Activated gamma-delta T cell treated with Interleukin-2 at 50 U/mL for 16 hours (primary cell): ENCODE measurements at regions not wholly inside any gene's neighbourhood (a gene's known extent, or its start where the extent isn't known, plus 50 kb on each side); places are given as distances from the start of the nearest gene placed in this dataset.
"Not testable (repeated sequence)": the region's sequence is repeated elsewhere in the genome, so short reads cannot be mapped to it uniquely, and the experiment has no call there.

Experiments used
- DNase-seq: peaks from one replicate; pipeline ENCODE4 v3.0.0-alpha.2; 2020

DNA sequence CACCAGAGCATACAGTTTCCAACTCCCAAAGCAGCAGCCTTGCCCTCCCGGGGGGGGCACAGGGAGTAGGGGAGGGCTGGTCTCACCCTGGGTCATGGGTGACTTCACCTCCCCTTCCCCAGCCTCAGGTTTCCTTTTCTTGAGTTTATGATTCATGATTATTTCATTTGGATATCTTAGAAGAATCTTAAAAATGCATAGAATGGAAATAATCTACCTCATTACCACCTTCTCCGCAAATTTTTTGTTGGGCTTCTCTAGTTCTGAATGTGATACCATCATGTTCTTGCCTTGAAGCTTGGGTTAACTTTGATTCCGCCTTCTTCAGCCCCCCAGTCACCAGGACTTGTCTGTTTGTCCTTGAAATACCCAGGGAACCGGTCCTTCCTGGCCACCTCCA, 148.8 kb upstream of the ROPN1 start:
- DNase-seq = no peak

DNA sequence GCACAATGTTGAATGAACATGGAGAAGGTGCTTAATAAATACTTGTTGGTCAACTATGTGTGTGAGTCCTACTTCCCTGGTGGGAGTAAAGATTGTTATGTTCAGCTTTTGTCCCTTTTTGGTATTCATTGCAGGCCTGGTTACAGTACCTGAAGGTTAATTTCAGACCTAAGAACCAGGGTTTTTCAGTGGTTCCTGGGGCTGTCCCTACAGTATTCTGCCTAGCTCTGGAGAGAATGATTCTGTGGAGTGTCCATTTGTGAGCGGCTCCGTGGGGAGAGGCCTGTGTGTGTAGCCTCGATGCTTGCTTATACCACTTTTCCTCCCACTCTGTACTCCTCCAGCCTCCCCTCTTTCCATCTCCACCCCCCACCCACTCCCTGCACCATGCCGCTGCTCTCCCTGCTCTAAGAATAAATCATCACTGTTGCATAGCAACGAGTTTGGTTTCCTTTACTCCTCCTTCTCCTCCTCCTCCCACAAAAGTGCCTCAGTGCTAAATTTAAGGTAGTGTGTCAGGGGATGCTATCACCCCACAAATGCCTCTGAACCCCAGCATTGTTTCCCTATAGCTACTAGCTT, 150.6 kb upstream of the ROPN1 start:
- DNase-seq = no peak

DNA sequence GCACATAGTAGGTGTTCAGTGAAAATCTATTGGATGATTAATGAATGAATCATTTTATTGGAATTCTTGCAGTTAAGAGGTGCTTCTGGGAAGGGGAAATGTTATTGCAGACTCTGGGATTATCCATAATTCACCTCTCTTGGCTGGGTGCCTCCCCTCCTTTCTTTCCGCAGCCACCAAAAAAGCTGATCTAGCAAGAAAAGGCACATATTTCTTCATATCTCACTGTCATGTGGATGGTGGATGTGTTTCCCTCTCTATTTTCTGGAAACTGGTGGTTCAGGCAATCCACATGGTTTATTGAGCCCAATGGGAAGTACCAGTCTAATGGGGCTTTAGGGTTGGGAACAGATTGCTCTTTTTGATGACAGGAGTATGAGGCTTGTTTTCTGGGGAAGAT, 151.1 kb upstream of the ROPN1 start:
- no peak for DNase-seq

DNA sequence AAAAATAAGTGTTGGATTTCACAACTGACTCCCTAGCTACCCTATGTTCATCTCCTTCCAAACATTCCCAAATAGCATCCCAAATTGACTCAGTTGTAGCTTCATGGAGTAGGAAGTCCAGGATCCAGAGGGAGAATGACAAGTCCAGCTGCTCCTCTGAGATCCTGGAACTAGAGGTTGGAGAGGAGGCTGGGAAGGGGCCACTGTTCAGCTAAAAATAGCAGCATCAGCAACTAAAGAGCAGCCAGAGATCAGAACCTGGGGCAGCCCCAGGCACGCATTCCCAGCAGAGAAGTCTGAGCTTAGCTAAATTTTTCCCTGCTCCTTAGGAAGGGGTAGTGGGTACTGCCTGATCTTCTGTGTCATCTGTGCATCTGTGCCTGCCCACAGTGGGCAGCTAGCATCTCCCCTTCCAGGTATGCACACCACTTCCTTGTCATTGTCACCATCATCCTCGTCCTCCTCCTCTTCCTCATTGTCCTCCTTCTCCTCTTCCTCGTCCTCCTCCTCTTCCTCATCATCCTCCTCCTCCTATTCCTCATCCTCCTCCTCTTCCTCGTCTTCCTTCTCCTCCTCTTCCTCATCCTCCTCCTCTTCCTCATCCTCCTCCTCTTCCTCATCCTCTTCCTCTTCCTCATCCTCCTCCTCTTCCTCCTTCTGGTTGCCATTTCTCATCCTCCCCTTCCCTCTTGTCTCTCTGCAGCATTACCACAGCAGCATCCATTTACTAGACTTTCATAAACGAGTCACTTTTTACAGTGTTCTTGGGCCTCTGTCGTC, 152.3 kb upstream of the ROPN1 start:
- no peak for DNase-seq

DNA sequence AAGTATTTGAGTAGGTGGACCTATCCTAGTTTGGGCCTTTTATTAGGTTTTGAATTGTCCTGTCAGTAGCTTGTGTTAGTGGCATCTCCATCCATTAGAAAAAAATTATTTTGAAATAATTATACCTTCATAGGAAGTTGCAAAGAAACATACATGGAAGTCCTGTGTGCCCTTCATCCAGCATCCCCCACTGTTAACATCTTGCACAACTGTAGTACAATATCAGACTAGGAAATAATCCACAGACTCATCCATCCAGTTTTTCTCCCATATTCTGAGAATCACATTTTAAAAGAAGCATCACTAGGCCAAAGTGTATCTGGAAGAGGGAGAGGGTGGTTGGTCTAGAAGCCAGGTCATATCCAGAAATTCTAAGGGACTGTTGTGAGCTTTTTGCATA, 155.5 kb upstream of the ROPN1 start:
- no peak for DNase-seq

DNA sequence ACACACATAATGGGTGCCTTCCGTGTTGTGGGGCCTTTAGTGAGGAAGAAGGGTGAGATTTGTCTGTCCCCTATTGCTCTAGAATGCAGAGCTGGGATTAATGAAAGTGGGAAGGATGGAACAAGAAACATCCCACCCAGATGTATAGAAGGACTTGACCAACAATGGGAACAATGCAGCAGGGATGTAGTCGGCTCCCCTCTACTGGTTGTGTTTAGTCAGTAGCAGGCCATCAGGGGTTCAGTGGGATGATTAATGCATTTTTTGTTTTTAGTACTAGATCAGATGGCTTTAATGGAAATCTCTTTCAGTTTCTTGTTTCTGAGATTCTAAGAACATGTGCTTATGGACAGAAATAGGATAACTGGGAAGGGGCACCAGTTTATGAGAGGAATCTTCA, 156.0 kb upstream of the ROPN1 start:
- DNase-seq = no peak

DNA sequence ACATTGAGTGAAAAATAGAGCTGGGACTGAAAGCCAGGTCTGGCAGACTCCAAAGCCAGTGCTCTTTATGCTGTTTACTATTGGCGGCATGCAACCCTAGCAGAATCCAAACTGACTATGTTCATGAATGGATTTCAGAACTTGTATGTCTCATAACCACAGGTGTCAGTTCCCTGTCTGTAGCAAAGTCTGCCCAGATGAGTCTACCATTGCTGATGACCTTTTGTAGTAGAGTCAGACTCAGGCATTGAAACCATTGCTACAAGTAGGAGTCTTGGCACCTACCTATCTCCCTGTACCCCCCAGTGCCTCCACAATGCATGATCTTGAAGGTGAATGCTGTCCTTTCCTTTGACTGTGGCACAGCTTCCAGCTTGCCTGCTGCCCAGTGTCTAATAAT, 157.2 kb upstream of the ROPN1 start:
- no peak for DNase-seq

DNA sequence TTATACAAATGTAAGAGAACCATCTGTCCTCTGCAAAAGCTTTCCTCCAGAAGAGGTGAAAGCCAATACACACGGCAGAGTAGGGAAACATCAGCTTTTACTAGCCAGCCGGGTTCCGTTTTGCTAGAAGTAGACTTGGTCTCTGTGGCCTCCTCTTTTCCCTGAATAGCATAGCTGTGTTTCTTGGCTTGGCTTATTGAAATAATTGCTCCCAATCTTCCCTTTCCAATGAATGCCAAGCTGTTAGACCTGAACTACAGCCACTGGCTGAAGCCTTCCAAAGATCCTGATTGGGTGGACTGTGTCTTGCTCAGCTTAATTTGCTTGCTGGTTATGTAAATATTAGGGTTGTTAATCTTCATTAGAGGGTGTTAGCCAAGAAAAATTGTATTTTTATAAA, 157.8 kb upstream of the ROPN1 start:
- DNase-seq = no peak

DNA sequence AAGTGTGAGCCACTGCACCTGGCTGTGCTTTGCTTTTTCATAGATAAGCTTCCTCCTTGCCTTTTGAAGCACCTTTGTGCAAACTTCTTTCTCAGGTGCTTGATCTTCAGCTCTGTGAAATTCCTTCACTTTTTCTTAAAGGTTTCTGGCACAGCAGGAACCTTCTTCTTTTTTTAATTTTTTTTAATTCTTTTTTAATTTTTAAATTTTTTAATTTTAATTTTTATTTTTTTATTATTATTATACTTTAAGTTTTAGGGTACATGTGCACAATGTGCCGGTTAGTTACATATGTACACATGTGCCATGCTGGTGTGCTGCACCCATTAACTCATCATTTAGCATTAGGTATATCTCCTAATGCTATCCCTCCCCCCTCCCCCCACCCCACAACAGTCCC, 161.0 kb upstream of the ROPN1 start:
- not testable (repeated sequence) for DNase-seq

DNA sequence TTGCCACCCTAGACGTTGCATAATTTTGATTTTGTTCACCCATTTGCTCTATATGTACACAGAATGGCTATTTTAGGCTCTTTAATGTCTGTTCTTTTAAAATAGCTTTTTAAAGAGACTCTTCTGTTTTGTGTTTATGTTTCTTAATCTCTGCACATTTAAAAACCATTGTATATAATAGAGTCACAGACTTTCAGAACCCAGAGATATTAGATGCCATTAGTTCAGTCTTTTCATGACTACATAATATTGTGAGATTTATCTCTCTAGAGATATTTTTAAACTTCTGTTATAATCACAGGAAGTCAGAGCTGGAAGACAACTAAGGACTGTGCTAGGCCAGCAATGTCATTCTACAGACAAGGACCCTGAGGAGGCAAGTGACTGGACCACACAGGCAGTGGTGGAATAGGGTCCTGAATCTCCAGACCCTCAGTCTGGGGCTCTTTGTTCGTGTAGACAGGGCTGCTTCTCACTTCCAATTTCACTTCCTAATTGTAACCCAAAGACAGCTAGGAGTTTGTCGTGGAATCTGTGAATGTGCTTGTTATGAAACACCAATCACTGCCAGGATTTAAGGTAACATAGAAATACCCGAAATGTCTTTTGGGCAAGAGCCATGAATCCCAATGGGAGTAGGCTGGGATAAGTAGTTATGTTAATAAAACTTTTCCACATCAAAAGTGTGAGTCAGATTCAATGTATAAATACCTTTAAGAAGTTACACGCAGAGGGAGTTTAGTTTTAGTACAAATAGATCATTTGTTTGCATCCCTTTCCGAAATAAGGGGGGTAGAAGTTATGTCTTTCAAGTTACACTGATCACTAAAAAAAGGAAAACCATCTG, 165.2 kb upstream of the ROPN1 start:
- DNase-seq = no peak

DNA sequence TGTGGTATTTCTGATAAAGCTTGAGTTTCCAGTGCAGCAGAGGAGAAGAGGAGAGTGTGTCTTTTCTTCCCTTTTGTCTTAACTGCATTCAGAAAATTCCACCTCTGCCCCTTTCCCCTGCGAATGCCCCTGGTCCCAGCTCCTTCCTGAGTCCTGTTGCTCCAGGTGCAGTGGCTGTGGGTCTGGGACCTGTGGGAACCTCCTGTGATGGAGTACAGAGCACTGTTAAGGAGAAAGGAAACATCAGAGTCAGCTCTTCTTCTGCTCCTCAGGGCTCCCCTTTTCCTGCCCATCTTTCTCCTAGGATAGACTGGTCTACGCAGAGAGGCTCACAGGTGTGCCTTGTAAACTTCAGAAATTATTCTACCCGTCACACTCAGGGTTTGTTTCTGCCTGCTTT, 165.8 kb upstream of the ROPN1 start:
- no peak for DNase-seq

DNA sequence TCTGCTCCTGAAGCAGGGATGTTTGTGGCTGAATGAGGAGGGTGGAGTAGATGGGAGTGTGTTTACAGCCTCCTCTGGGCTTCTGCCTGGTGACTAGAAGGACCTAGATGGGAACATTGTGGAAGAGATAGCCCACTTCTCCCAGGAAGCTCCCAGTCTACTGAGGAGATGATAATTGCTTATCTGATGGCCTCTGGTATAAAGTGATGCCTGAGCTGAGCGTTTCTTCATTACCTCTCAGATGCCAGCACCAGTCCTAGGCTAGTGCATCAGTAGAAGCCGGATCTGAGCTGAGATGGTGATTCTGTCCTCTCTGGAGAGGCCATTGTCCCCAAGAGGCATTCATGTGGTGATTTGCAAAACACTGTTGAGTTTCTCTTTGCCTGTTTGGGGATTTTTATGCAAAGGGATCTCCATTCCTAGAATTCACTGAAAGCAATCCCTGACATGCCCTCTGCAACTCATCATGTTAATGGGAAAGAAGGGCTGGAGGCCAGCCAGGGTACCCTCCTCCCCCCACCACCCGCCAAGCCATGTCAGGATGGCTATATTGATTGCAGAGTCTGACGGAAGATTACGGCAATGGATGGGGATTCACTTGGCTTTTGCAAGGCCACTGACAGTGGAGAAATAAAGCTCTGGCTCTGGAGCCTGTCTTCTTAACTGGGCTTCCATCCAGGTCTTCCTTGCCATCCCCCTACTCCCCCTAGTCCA, 166.4 kb upstream of the ROPN1 start:
- no peak for DNase-seq

DNA sequence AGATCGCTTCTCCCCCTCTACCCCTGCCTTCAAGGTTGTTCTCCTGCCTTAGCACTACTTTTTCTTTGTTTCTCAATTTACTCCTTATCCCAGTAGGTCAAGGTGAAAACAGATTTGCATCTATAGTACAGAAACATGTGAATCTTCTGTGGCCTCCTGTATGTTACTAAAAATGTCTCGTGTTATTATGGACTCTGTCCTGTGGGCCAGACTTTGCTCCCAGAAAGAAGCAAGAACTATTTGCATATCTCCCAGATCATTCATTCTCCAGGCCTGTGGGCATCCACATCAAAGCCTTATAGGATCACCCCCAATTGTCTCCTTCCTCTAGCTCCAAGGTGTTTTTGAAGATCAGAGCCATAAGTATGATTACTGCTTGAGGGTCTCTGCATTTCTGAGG, 169.5 kb upstream of the ROPN1 start:
- DNase-seq = no peak

DNA sequence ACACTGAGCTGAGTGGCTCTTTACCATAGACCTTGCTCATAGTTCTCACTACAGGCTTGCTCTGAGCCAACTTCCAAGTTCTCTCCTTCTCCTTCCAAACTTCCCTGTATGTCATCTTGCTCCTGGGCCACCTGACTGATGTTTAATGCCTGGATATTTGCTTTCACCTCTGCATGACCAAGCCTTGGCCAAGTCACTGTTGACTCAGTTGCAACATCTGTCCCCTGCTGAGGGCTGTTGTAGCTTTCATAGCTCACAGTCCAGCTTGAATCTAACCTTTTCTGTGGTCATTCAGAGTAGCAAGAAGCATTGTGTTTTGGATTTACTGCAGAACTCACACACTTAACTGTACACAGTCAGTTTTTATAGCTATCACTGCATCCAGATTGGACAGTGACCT, 171.8 kb upstream of the ROPN1 start:
- no peak for DNase-seq

DNA sequence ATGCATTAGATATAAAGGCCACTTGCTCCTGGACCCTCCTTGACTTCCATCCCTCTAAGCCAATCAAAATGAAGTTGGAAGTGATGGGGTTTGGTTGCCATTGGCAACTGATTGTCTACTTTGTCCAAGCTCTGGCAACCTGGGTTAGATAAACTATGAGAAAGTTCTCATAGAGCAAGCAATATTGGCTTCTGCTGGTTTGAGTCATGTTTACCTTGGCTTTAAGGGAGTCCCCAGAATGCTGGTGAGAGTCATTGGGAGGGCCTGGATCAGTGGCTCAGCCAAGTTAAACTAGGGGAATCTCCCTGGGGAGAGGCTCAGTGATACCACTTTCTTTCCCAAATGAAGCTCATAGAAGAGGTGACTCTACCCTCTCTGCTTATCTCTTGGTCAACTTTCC, 176.3 kb upstream of the ROPN1 start:
- no peak for DNase-seq

DNA sequence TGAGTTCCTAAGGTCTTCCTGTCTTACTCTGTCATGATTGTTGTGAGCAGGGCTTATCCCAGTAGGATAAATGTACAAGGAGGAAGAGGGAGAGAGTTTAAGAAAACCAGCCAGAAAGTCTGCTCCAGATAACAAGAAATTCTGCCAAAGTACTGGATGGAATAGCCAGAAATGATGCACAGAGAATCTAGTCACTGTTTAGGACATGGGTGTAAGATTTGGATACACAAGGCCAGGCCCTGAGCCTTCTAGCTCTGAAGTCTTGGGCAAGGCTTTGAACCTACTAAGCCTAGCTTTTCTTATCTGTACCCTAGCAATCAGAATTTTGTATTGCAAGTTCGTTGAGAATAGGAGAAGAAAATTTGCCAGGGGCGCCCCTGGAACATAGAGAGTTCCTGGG, 180.4 kb upstream of the ROPN1 start:
- DNase-seq = no peak

DNA sequence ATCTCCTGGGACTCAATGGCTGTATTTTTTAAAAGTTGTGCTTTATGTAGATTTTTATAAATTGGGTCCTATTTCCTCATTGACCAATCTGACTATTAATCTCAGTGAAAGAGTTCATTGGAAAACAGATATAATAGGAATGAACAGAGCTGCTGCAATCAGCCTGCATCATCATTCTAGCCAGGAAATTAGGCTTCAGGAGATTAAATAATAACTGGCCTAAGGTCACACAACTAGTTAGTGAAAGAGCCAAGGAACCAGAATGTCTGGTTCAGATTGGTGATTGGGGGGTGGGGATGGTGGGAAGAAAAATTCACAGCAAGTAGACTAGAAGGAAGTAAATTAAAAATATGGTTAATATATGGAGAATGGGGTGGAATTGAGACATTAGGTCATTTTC, 180.9 kb upstream of the ROPN1 start:
- no peak for DNase-seq

DNA sequence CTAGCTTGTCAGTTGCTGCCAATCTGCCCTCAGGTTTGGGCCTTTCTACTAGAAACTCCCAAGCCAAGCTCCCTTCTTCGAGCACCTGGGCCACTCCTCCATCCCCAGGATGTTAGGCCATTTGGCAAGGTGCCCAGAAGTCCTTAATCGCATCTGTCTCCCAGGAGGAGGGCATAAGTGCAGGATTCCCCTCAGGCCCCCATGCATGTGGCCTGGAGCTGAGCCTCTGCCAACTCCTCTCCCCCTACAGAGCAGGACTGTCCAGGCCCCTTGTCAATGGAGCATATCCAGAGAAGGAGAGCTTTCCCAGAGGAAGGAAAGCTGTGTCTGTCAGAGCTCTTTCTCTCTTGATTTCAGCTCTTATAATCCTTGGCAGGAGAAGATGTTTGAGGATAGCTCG, 182.6 kb upstream of the ROPN1 start:
- no peak for DNase-seq

DNA sequence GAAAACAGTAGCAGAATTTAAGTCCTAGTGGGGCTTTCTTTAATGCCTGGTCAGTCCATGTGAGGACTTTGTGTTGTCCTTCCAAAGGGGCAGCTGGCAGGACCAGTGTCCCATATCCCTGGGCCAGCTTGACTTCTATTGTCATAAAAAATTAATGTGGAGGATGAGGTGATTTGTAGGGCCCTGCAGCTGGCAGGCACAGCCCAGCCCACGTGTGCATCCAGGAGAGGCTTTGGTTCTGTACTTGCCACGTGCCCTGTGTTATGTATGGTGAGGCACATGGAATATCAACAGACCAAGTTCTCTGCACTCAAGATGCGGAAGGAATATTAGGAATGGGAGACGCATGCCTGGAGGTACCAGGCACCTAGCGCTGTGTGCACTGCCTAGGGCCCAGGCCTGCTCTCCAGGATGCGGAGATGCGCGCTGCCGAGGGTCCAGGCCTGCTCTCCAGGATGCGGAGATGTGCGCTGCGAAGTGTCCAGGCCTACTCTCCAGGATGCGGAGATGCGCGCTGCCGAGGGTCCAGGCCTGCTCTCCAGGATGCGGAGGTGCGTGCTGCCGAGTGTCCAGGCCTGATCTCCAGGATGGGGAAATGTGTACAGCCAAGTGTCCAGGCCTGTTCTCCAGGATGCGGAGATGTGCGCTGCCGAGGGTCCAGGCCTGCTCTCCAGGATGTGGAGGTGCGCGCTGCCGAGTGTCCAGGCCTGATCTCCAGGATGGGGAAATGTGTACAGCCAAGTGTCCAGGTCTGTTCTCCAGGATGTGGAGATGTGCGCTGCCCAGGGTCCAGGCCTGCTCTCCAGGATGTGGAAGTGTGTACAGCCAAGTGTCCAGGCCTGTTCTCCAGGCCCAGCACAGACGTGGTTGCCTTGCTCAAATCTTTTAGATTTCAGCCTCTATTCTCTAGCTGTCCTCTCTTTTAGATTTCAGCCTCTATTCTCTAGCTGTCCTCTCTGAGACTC, 183.3 kb upstream of the ROPN1 start:
- DNase-seq = no peak

DNA sequence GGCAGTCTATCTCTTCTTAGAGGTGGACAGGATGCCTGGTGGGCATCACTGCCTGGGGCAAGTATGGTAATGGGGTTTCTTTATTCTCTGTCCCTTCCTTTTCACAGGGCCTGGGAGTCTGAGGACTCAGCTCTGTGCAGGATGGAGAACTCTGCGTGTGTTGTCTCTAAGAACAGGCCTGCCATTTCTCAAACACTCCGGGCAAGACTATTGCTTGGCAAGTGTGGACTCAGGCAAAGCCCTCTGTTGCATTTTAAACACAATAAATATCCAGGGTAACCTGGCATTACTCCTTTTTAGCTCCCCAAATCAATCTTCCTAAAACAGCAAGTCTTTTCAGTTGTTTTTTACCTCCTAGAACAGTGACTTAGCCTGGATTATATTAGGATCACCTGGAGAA, 185.1 kb upstream of the ROPN1 start:
- DNase-seq = no peak

DNA sequence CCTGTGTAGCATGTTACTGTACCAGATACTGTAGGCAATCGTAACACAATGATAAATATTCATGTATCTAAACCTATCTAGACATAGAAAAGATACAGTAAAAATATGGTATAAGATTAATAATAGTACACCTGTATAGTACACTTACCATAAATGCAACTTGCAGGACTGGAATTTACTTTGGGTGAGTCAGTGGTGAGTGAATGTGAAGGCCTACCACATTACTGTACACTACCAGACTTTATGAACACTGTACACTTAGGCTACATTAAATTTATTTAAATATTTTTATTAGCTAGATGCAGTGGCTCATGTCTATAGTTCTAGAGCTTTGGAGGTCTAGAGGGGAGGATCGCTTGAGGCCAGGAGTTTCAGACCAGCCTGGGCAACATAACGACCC, 186.6 kb upstream of the ROPN1 start:
- no peak for DNase-seq

DNA sequence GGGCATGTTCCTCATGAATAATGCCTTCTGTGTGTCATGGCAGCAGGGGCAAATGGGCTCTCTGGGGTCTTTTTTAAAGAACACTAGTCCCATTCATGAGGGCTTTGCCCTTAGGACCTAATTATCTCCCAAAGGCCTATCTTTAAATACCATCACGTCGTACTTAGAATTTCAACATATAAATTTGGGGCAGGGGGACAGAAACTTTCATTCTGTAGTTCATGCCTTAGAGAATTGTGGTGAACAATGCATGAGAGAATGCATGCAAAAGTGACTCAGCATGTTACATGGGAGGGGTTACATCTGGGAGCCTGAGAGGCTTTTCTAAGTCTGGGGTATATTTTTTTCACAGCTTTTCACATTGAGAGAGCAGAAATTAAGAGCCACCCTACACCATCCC, 208.5 kb upstream of the ROPN1 start:
- no peak for DNase-seq
